OCI-LY1 (cell line): ENCODE measurements at regions not wholly inside any gene's neighbourhood (a gene's known extent, or its start where the extent isn't known, plus 50 kb on each side); places are given as distances from the start of the nearest gene placed in this dataset.

Source experiments
- EZH2 ChIP-seq: fragments of 200-600 bp; sonication (generic), shearing (Covaris generic); IDR thresholded peaks from 2 replicates; pipeline ENCODE4 v1.8.0; 2017; ENCODE audit warnings: borderline replicate concordance, mixed run types, mild to moderate bottlenecking, antibody characterized with exemption, low read length, moderate library complexity, mixed read lengths
- TF ChIP-seq, protein P1 (sequence below): fragments of 200-600 bp; sonication (generic), shearing (Covaris generic); IDR thresholded peaks from 2 replicates; pipeline ENCODE4 v1.5.1; 2017; ENCODE audit warnings: mild to moderate bottlenecking, antibody characterized with exemption, low read length, moderate library complexity, mixed read lengths

DNA sequence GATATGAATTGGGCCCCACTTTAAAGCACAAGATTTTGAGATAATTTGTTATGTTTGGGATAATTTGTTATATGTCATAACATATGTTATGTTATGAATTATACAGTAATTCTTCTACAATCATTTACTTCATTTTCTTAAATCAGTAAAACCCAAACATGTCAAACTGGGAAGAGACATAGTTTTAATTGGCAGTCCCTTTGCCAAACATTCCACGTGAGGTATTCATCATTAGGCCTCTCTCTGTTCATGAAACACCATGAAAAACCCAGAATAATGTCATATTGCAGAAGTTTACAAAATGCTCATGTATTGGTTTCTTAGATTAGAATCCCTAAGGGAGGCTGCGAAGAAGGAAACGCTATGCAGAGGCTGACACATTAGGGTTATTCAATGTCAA lies 89.4 kb upstream of the PDE10A start:
- TF ChIP-seq, protein P1, sequence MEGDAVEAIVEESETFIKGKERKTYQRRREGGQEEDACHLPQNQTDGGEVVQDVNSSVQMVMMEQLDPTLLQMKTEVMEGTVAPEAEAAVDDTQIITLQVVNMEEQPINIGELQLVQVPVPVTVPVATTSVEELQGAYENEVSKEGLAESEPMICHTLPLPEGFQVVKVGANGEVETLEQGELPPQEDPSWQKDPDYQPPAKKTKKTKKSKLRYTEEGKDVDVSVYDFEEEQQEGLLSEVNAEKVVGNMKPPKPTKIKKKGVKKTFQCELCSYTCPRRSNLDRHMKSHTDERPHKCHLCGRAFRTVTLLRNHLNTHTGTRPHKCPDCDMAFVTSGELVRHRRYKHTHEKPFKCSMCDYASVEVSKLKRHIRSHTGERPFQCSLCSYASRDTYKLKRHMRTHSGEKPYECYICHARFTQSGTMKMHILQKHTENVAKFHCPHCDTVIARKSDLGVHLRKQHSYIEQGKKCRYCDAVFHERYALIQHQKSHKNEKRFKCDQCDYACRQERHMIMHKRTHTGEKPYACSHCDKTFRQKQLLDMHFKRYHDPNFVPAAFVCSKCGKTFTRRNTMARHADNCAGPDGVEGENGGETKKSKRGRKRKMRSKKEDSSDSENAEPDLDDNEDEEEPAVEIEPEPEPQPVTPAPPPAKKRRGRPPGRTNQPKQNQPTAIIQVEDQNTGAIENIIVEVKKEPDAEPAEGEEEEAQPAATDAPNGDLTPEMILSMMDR = no peak
- TF ChIP-seq EZH2 = no peak
